Neural progenitor cell (in vitro differentiated cells): ENCODE measurements at regions not wholly inside any gene's neighbourhood (a gene's known extent, or its start where the extent isn't known, plus 50 kb on each side); places are given as distances from the start of the nearest gene placed in this dataset.

Source experiments
- EZH2phosphoT487 ChIP-seq: fragments of 200-600 bp; sonication (generic); IDR thresholded peaks from 2 replicates; pipeline ENCODE4 v1.6.1; 2017; ENCODE audit warnings: antibody characterized with exemption
- TF ChIP-seq, protein P1 (sequence below): fragments of 200-600 bp; sonication (generic); IDR thresholded peaks from 2 replicates; pipeline ENCODE4 v1.5.1; 2017; ENCODE audit warnings: antibody characterized with exemption, mild to moderate bottlenecking

DNA sequence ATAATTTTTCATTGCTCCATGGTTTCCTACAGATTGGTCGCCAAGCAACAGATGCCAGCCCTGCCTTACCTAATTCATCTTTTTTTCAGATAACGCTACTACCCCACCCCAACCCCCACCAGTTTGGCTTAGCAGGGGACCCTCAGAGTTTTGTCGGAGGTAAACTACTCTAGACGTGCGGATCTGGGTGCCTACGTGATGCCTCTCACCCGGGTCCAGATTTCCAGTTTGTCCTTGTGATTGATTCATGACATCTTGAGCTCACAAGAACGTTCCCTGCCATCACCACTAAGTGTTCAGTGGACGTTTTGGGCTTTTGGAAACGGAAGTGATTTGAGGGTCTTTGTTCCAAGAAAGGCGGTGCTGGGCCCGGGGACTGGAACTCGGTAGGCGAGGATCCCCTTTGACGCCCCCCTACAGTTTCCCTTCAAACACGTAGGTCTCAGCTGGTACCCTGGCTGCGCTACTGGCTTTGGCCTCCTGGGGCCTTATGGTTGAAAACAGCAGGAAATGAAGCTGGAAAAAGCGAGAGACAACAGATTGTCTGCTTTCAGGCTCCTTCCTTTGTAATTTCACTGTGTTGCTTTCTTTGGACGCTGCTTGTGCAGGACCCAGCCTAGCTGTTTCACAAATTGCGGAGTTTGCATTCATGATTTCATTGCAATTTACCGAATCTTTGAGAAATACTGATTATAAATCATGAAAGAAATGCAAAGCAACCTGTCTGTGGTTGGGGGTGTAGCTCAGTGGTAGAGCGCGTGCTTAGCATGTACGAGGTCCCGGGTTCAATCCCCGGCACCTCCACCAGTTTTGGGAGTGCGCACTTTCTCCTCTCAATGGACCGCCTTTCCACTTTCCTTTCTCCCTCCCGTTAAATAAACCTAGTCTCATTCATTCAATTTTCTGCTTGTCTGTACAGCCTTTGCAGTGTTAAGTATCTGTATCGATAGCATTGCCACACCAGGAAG is 81.0 kb downstream of the GPX5 start:
- TF ChIP-seq EZH2phosphoT487, result no peak
- TF ChIP-seq, protein P1, sequence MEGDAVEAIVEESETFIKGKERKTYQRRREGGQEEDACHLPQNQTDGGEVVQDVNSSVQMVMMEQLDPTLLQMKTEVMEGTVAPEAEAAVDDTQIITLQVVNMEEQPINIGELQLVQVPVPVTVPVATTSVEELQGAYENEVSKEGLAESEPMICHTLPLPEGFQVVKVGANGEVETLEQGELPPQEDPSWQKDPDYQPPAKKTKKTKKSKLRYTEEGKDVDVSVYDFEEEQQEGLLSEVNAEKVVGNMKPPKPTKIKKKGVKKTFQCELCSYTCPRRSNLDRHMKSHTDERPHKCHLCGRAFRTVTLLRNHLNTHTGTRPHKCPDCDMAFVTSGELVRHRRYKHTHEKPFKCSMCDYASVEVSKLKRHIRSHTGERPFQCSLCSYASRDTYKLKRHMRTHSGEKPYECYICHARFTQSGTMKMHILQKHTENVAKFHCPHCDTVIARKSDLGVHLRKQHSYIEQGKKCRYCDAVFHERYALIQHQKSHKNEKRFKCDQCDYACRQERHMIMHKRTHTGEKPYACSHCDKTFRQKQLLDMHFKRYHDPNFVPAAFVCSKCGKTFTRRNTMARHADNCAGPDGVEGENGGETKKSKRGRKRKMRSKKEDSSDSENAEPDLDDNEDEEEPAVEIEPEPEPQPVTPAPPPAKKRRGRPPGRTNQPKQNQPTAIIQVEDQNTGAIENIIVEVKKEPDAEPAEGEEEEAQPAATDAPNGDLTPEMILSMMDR, result peak; percentile 49
